Pons (tissue), 1 donor: ENCODE measurements at regions not wholly inside any gene's neighbourhood (a gene's known extent, or its start where the extent isn't known, plus 50 kb on each side); places are given as distances from the start of the nearest gene placed in this dataset.

Experiments
- DNase-seq: peaks from one replicate; pipeline ENCODE4 v3.0.0-alpha.2; 2016; ENCODE audit warnings: low spot score

- DNase-seq, result no peak
Observed at GRCh38 chr6:117168296-117169063, 96.9 kb upstream of the VGLL2 start.

DNA sequence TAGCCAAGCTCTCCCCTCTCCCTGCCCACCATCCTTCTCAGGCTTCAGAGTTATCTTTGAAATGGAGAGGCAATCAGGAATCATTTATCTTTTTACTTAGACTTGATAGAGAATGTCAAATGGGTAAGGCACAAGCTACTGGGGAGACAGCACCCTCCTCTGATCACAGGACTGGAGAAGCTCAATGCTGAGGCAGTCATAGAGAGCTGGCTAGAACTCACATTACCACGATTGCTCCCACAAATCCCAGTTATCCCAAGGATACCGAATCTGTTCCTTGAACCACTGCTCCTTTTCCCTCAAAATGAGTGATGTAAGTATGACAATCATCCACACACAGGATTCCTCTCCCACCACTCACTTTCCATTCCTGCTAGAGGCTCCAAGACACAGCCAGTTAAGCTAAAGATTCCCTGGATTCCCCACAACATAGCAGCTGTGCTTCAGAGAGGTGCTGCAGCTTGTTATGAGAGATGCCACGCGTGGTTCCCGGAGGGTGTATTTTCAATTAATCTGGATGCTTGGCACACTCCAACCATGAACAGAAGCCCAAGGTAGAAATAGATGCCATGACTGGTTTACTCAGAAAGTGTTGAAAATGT, 96.2 kb upstream of the VGLL2 start:
- no peak for DNase-seq

GRCh38 chr6:117169781-117170281, 95.5 kb upstream of the VGLL2 start:
- DNase-seq, result no peak

GRCh38 chr6:117174835-117175360, 90.5 kb upstream of the VGLL2 start:
- no peak for DNase-seq

- DNase-seq, result no peak
Observed at GRCh38 chr6:117188627-117189201, 76.6 kb upstream of the VGLL2 start.

GRCh38 chr6:117191009-117191408, 74.3 kb upstream of the VGLL2 start:
- DNase-seq, result no peak

DNA sequence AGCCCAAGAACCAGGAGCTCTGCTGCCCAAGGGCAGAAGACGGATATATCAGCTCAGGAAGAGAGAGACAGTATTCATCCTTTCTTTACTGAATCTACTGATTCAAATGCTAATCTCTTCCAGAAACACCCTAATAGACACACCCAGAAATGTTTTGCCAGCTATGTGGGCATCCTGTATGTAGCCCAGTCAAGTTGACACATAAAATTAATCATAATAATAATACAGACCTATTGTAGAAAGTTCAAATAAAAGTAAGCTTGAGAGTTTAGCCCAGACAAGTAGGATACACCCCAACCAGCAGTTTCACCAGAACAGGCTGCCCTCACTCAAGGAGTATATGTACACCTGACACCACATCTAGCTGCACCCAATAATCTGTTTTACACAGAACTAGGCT, 73.9 kb upstream of the VGLL2 start:
- no peak for DNase-seq

DNA sequence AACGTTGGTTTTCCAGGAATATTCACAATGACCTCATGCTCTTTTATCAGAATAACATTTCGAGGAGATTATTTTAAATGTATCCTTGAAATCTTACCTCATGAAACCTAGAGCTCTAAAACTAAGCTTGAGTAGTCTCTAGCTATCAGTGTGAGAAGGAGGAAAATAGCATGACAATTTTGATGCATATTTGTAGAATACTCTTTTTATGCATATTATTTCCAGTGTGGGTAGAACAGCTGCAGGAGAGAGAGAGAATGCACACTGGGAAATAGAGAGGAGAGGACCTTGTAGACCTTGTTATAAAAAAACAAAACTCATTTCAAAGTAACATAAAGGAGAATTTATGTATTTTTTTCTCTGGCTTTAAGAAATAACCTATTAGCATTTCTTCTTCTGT, 71.1 kb upstream of the VGLL2 start:
- DNase-seq, result no peak

- DNase-seq, result peak; percentile 86
Observed at GRCh38 chr6:117194978-117195377, 70.4 kb upstream of the VGLL2 start.

GRCh38 chr6:117195728-117196127, 69.6 kb upstream of the VGLL2 start:
- peak; percentile 22 for DNase-seq

GRCh38 chr6:117200067-117200466, 65.3 kb upstream of the VGLL2 start:
- DNase-seq, result peak; percentile 15

DNA sequence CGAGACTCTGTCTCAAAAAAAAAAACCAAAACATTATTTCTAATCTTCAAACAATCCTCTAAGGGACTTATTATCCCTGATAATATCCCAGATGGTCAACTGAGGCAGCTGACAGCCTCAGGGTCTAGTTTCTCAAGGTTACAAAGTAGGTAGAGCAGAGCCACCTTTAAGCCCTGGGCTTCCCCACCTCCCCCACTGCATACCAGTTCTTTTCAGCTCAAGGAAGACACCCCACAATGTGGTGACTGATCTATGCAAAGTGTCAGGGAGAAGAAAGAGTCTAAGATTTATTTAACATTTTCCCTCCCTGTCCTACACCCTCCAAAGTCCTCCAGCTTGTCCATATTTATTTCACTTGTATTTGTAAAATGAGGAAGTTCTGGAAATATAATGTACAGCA, 60.5 kb upstream of the VGLL2 start:
- DNase-seq, result no peak

DNA sequence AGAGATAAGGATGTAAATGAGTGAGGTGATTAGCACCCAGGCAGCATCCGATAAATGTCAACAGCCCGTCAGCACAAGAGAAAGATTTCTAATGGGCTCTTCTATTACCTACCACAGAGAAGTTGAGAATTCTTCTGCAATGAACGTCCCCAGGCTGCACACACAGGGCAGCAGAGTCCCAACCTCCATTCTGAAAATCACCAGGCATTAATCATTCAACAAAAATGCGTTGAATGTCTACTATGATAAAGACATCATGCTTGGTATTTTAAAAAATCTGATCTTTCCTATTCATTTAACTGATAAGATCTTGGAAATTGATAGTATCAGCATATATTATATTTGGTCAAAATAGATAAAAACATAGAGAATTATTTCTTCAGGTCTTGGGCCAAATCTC, 59.5 kb upstream of the VGLL2 start:
- no peak for DNase-seq

DNA sequence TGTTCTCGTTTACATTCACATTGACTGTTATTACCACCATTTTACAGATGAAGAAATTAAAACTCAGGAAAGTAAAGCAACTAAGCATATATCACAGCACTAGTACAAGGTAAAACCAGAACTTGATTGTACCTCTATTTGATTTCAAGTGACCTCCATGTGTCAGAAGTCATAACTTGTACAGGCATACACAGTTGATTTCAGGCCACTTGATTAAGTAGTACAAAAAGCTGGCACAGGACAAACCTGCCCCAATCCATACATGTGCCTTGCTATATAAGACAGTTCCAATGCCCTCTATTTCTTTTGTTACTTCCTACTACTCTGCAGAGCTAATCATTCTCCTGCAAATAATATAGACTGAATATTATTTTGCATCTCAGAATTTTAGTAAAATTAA, 58.8 kb upstream of the VGLL2 start:
- DNase-seq, result no peak

DNA sequence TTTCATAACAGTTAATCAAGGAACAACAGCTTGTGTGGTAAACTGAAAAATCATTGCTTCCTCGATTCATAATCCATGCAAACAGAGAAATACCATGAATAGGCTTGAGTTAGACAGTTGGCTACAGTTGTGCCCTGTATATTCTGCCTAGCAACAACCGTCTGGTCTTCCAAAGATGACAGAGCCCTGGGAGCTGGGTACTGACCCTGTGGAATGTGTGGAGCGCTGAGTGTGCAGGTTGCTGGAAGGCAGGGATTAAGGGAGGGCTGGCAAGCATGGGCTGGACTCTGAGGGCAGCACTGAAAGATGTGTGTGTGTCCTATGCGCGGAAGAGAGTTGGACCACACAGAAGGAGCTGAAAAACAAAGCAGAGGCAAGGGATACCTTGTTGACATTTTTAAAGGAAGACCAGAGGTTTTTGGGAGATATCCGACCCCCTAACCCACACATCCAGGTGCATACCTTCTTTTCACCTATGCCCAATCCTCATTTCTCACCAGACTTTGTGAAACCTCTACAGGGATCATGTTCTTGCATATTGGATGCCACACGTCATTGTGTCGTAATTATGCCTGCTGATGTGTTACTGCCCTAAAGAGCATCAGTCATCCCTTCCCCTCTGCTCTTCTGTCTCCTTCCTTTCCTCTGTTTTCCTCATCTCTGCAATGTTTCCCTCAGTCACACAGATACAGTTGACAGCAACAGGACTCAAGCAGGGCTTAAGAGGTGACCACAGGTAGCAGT, 58.2 kb upstream of the VGLL2 start:
- no peak for DNase-seq

- DNase-seq, result no peak
Observed at GRCh38 chr6:117210279-117210678, 55.1 kb upstream of the VGLL2 start.

DNA sequence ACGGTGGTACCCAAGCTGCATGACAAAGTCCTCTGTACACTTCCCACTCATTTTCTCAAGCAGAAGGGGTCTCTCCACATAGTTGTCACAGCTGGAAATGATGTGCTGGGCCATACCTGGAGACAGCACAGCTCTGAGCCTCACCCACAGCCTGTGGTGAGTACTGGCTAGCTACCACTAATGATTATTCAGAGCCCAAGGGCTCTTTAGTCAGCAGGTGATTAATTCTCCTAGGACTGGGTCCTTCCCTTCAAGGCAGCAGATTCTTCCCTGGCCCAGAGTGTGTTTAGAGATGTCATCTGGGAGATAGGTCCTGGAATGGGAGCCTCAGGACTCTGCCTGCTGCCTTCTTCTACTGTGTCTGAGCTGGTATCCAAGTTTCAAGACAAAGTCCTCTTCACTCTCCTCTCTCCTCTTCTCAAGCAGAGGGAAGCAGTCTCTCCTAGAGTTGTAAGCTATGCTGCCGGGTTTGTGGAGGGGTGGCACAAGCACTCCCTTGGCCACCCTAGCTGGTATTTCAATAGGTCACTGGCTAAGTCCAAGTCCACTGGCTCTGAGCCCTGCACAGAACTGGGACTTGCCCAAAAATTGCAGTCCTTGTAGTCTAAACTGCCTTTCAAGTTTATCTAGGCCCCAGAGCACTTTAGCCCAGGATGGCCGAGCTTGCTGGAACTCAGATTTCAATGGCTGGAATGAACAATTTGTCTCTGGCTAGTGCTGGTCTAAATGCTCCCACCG, 49.8 kb upstream of the VGLL2 start:
- DNase-seq, result no peak
